SK-N-SH (cell line): ENCODE measurements at regions not wholly inside any gene's neighbourhood (a gene's known extent, or its start where the extent isn't known, plus 50 kb on each side); places are given as distances from the start of the nearest gene placed in this dataset.

Experiments used
- CTCF ChIA-PET: fragments of 300-600, 350-600 bp; formaldehyde crosslinking; extraction: SDS; loops from one replicate; lab custom pipeline; 2021; lab: Yijun Ruan, JAX
- POLR2A ChIA-PET: fragments of 350-600 bp; sonication (Branson Sonifier 250); formaldehyde crosslinking; extraction: SDS; loops from one replicate; lab custom pipeline; 2020; ENCODE audit warnings: antibody characterized with exemption, inconsistent platforms; lab: Yijun Ruan, JAX
- DNase-seq: peaks from one replicate; pipeline ENCODE4 v3.0.0; 2012
- H2AFZ ChIP-seq: fragments of 200-600 bp; sonication (generic); 2 replicates; pipeline ENCODE4 v1.8.1; 2016; ENCODE audit warnings: antibody characterized with exemption, mild to moderate bottlenecking, low read depth
- H3F3A ChIP-seq: fragments of 200-600 bp; sonication (generic); replicated peaks from 2 replicates; pipeline ENCODE3; 2016; ENCODE audit warnings: antibody characterized with exemption, mild to moderate bottlenecking; ENCODE audit not compliant: insufficient read depth
- H3K27ac ChIP-seq, 2 experiments: fragments of 200-500 bp in 1 of 2; fragments of 200-600 bp in 1 of 2; sonication (Bioruptor generic) in 1 of 2; sonication (generic), shearing (Covaris generic) in 1 of 2; 2 replicates each; pipeline versions ENCODE4 v1.5.1 to v1.6.1; 2014 to 2016; ENCODE audit warnings: low read depth in 2 of 2, inconsistent platforms in 1 of 2, low read length in 1 of 2, mild to moderate bottlenecking in 1 of 2, mixed read lengths in 1 of 2
- H3K27me3 ChIP-seq: fragments of 200-600 bp; sonication (generic), shearing (Covaris generic); 2 replicates; pipeline ENCODE4 v1.6.1; 2016; ENCODE audit warnings: mixed run types; ENCODE audit not compliant: insufficient read depth
- H3K36me3 ChIP-seq, 2 experiments: fragments of 200-500 bp in 1 of 2; fragments of 200-600 bp in 1 of 2; sonication (Bioruptor generic) in 1 of 2; sonication (generic) in 1 of 2; replicated peaks in 1 of 2; 2 replicates each; pipeline versions ENCODE3 to v1.5.1; 2014 to 2016; ENCODE audit warnings: low read length in 1 of 2, mild to moderate bottlenecking in 1 of 2; ENCODE audit not compliant: insufficient read depth in 2 of 2, control insufficient read depth in 1 of 2
- H3K4me1 ChIP-seq, 2 experiments: fragments of 200-500 bp in 1 of 2; fragments of 200-600 bp in 1 of 2; sonication (Bioruptor generic) in 1 of 2; sonication (generic), shearing (Covaris generic) in 1 of 2; 2 replicates each; pipeline versions ENCODE4 v1.5.1 to v1.6.1; 2014 to 2016; ENCODE audit warnings: low read depth in 1 of 2, low read length in 1 of 2, mixed run types in 1 of 2; ENCODE audit not compliant: insufficient read depth in 2 of 2, control insufficient read depth in 1 of 2
- H3K4me2 ChIP-seq: fragments of 200-600 bp; sonication (generic), shearing (Covaris generic); 2 replicates; pipeline ENCODE4 v1.6.1; 2017; ENCODE audit warnings: mixed run types
- H3K4me3 ChIP-seq, 2 experiments: fragments of 200-500 bp in 1 of 2; fragments of 200-600 bp in 1 of 2; sonication (Bioruptor generic) in 1 of 2; sonication (generic), shearing (Covaris generic) in 1 of 2; 2 replicates each; pipeline versions ENCODE4 v1.5.1 to v1.8.1; 2014 to 2016; ENCODE audit warnings: low read depth in 2 of 2, inconsistent platforms in 1 of 2, low read length in 1 of 2, mild to moderate bottlenecking in 1 of 2, mixed read lengths in 1 of 2, moderate library complexity in 1 of 2
- H3K79me2 ChIP-seq: fragments of 200-600 bp; sonication (generic); 2 replicates; pipeline ENCODE4 v1.8.1; 2017; ENCODE audit warnings: mild to moderate bottlenecking; ENCODE audit not compliant: insufficient read depth
- H3K9ac ChIP-seq: fragments of 200-600 bp; sonication (generic); 2 replicates; pipeline ENCODE4 v1.6.1; 2017; ENCODE audit warnings: mixed run types
- H3K9me2 ChIP-seq: fragments of 200-600 bp; sonication (generic); 2 replicates; pipeline ENCODE4 v1.6.1; 2017; ENCODE audit warnings: mixed run types
- H3K9me3 ChIP-seq: fragments of 200-600 bp; sonication (generic); 2 replicates; pipeline ENCODE4 v1.6.1; 2017; ENCODE audit warnings: mixed run types, mild to moderate bottlenecking, moderate library complexity
- H4K20me1 ChIP-seq: fragments of 200-600 bp; sonication (generic); 2 replicates; pipeline ENCODE4 v1.6.1; 2017; ENCODE audit warnings: mild to moderate bottlenecking, mixed run types; ENCODE audit not compliant: insufficient read depth
- JUND ChIP-seq: IDR thresholded peaks from 2 replicates; pipeline ENCODE4 v1.4.0; 2012
- RAD21 ChIP-seq: IDR thresholded peaks from 2 replicates; pipeline ENCODE4 v1.6.1; 2012; ENCODE audit warnings: mild to moderate bottlenecking, low read length
- SMC3 ChIP-seq: IDR thresholded peaks from 2 replicates; pipeline ENCODE4 v1.6.1; 2012; ENCODE audit warnings: low read depth, low read length, improper control_type of control experiment
- TAF1 ChIP-seq: IDR thresholded peaks from 2 replicates; pipeline ENCODE4 v1.6.1; 2012; ENCODE audit warnings: low read depth, mild to moderate bottlenecking, low read length, moderate library complexity, borderline replicate concordance
- WGBS: methylation state at CpG from one replicate; pipeline ENCODE4 v1.1.6; 2017; ENCODE audit warnings: low lambda C conversion rate; 5-methylcytosine and 5-hydroxymethylcytosine counted together
- TF ChIP-seq, protein P1 (sequence below): fragments of 200-600 bp; sonication (generic); IDR thresholded peaks from 2 replicates; pipeline ENCODE4 v1.6.1; 2017; ENCODE audit warnings: antibody characterized with exemption, mild to moderate bottlenecking, moderate library complexity
- TF ChIP-seq, protein P2 (sequence below): IDR thresholded peaks from 2 replicates; pipeline ENCODE4 v1.4.0; 2012; ENCODE audit warnings: low read depth

DNA sequence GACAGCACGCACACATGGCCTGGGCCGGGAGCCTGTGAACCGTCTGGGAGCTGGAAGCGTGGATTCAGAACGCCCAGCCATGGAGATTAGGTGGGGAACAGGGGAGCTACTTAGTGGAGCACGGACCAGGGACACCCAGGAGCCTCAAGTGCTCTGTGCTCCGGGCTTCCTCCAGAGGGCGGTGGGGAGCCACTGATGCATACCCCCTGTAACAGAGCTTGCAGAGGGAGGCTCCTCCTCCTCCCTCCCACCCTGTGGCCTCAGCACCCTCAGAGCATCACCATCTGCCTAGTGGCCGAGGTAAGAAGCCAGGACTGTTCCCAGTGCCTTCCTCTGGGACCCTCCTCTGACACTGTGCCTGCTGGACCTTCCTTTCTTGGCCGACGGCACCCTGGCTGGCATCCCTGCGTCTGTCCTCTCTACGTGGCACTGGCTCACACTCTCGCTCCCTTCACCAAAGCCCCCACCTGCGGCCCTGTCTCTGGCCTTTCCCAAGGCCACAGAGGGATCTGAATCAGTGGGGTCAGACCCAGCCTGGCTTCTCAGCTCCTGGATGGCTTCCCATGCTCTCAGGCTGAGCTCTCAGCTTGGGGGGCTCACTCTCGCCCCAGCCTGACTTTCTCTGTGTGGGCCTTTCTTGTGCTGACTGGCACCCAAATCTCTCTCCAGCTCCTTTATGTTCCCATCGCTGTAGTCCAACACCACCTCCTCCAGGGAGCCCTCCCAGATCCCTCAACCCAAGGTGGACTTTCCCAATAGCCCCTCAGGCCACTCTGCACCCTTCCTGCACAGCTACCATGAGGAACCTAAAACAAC lies 780.9 kb downstream of the BRD1 start:
- peak overlapping the region in 1 of 2 experiments; percentile 12; a peak in 1 of 4 replicates for H3K27ac ChIP-seq
- no peak overlapping the region for H3K4me2 ChIP-seq
- H2AFZ ChIP-seq: no peak overlapping the region
- H3K4me1 ChIP-seq: peaks cover 0 to 36% of the 10 kb centered on the region in 2 experiments; a peak in 2 of 4 replicates
- 15% methylated on average over 11 of the region's 17 CpGs for WGBS
- H3K79me2 ChIP-seq: no peaks in the 10 kb centered on the region
- no peaks in the 10 kb centered on the region for H4K20me1 ChIP-seq
- H3K9me3 ChIP-seq: no peaks in the 10 kb centered on the region
- ChIA-PET POLR2A (no interaction called here), CTCF (interaction anchor here (0.6 to 6.5 kb wide), 49 partner anchors 9 to 589 kb away, joined by 3 to 103 read pairs (median 4); no protein-coding TSS in a partner anchor)
- no peak overlapping the region for H3K9ac ChIP-seq
- no peaks in the 10 kb centered on the region; the same call in 1 of the 2 replicates for H3K27me3 ChIP-seq
- peak; percentile 87 for DNase-seq
- H3K4me3 ChIP-seq: no peak overlapping the region
- H3K36me3 ChIP-seq: no peaks in the 10 kb centered on the region
- TF ChIP-seq, protein P1, sequence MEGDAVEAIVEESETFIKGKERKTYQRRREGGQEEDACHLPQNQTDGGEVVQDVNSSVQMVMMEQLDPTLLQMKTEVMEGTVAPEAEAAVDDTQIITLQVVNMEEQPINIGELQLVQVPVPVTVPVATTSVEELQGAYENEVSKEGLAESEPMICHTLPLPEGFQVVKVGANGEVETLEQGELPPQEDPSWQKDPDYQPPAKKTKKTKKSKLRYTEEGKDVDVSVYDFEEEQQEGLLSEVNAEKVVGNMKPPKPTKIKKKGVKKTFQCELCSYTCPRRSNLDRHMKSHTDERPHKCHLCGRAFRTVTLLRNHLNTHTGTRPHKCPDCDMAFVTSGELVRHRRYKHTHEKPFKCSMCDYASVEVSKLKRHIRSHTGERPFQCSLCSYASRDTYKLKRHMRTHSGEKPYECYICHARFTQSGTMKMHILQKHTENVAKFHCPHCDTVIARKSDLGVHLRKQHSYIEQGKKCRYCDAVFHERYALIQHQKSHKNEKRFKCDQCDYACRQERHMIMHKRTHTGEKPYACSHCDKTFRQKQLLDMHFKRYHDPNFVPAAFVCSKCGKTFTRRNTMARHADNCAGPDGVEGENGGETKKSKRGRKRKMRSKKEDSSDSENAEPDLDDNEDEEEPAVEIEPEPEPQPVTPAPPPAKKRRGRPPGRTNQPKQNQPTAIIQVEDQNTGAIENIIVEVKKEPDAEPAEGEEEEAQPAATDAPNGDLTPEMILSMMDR: peak; percentile 34; the same call in 1 of the 2 replicates
- TF ChIP-seq JUND (no peak), SMC3 (peak; percentile 70; the same call in 1 of the 2 replicates), RAD21 (peak; percentile 79)
- TF ChIP-seq, protein P2, sequence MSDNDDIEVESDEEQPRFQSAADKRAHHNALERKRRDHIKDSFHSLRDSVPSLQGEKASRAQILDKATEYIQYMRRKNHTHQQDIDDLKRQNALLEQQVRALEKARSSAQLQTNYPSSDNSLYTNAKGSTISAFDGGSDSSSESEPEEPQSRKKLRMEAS: no peak
- H3K9me2 ChIP-seq: no peaks in the 10 kb centered on the region
- no peaks in the 10 kb centered on the region for H3F3A ChIP-seq

DNA sequence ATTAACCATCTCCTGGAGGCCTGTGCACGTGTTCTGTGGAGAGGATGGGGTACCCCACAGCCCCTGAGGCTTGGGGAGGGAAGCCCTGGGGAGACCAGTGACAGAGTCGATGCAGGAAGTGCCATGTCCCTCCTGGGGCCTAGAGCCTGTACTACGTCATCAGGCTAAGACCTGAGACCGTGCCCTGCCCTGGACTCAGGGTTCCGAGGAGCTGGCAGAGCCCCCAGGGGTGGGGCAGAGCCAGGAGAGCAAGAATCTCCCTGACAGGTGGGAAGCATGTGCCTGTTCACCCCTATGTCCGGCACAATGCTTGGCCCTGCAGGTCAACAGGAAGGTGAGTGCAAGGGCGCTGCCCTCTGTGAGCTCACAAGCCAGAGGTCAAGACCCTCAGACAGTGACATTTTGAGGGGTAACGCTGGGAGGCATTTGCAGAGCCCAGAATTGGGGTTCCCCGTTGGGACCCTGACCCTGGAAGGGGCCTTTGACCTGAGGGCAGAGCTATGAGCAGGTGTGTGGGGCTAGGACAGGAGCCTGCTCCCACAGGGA lies 781.6 kb downstream of the BRD1 start:
- ChIA-PET CTCF (interaction anchor here (0.6 to 6.5 kb wide), 43 partner anchors 9 to 587 kb away, joined by 3 to 103 read pairs (median 5); no protein-coding TSS in a partner anchor), POLR2A (no interaction called here)
- H3K27me3 ChIP-seq: no peaks in the 10 kb centered on the region; the same call in 1 of the 2 replicates
- peaks cover 0 to 42% of the 10 kb centered on the region in 2 experiments; a peak in 2 of 4 replicates for H3K4me1 ChIP-seq
- H4K20me1 ChIP-seq: no peaks in the 10 kb centered on the region
- no peak overlapping the region for H3K9ac ChIP-seq
- H3K4me2 ChIP-seq: no peak overlapping the region
- no peaks in the 10 kb centered on the region for H3K9me2 ChIP-seq
- no peaks in the 10 kb centered on the region for H3K9me3 ChIP-seq
- H3K79me2 ChIP-seq: no peaks in the 10 kb centered on the region
- TF ChIP-seq TAF1: no peak
- H2AFZ ChIP-seq: no peak overlapping the region
- 11% methylated on average over 5 of the region's 9 CpGs for WGBS
- H3K36me3 ChIP-seq: no peaks in the 10 kb centered on the region
- H3K27ac ChIP-seq: no peak overlapping the region; a peak in 1 of 4 replicates
- H3K4me3 ChIP-seq: no peak overlapping the region
- DNase-seq: no peak
- H3F3A ChIP-seq: no peaks in the 10 kb centered on the region
